HUES48 (cell line): ENCODE measurements at regions not wholly inside any gene's neighbourhood (a gene's known extent, or its start where the extent isn't known, plus 50 kb on each side); places are given as distances from the start of the nearest gene placed in this dataset.

Experiments
- H3K27ac ChIP-seq: one replicate; pipeline ENCODE4 v1.7.0; 2013; ENCODE audit warnings: low read depth, low read length, inconsistent platforms
- H3K27me3 ChIP-seq: 2 replicates; pipeline ENCODE4 v1.6.1; 2013; ENCODE audit warnings: mild to moderate bottlenecking, low read length; ENCODE audit not compliant: control insufficient read depth, insufficient read depth
- H3K36me3 ChIP-seq: 2 replicates; pipeline ENCODE4 v1.6.1; 2013; ENCODE audit warnings: low read length; ENCODE audit not compliant: control insufficient read depth, insufficient read depth
- H3K4me1 ChIP-seq: 2 replicates; pipeline ENCODE4 v1.6.1; 2013; ENCODE audit warnings: mild to moderate bottlenecking, low read length; ENCODE audit not compliant: control insufficient read depth, insufficient read depth
- H3K4me3 ChIP-seq: 2 replicates; pipeline ENCODE4 v1.5.1; 2013; ENCODE audit warnings: mild to moderate bottlenecking, low read depth, low read length
- H3K9ac ChIP-seq: 2 replicates; pipeline ENCODE4 v1.6.1; 2013; ENCODE audit warnings: mild to moderate bottlenecking, low read depth, low read length, moderate library complexity
- H3K9me3 ChIP-seq: 2 replicates; pipeline ENCODE4 v1.6.1; 2013; ENCODE audit warnings: low read length; ENCODE audit not compliant: control insufficient read depth, insufficient read depth

DNA sequence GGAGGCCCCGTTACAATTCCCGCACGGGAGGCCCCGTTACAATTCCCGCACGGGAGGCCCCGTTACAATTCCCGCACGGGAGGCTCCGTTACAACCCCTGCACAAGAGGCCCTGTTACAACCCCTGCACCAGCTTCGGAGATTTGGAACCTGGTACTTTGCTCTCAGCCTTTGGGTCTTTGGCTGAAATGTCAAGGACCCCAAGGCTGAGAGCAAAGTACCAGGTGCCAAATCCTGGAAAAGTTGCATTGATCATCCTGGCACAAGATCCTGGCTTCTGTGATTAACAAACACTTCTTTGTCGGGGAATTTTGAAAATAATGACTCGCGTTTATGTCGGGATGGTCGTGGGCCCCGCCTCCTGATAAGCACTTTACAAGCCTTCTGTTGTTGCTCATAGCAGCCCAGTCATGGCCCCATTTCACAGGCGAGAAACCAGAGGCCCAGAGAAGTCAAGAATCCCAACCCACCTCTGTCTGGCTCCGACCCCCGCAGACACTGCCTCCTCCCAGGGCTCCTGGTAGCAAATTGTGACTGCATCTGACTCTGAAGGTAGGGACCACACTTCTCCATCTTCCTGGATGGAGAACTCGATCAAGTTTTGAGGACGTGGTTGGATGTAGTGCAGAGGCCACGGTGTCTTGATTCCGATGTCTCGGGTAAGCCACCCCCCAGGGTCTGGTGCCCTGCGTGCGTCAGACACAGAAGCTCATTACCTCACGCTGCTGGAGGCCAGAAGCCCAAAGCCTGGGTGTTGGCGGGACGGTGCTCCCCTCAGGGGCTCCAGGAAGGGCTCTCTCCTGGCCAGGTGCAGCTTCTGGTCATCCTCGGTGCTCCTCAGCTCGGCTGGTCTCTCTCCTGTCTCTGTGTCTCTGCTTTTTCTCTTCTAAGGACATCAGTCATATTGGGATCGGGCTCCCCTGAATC, 60.3 kb downstream of the ADRA2C start:
- H3K4me1 ChIP-seq: peaks cover 26% of the 10 kb centered on the region; the same call in 1 of the 2 replicates
- H3K27ac ChIP-seq: no peak overlapping the region

DNA sequence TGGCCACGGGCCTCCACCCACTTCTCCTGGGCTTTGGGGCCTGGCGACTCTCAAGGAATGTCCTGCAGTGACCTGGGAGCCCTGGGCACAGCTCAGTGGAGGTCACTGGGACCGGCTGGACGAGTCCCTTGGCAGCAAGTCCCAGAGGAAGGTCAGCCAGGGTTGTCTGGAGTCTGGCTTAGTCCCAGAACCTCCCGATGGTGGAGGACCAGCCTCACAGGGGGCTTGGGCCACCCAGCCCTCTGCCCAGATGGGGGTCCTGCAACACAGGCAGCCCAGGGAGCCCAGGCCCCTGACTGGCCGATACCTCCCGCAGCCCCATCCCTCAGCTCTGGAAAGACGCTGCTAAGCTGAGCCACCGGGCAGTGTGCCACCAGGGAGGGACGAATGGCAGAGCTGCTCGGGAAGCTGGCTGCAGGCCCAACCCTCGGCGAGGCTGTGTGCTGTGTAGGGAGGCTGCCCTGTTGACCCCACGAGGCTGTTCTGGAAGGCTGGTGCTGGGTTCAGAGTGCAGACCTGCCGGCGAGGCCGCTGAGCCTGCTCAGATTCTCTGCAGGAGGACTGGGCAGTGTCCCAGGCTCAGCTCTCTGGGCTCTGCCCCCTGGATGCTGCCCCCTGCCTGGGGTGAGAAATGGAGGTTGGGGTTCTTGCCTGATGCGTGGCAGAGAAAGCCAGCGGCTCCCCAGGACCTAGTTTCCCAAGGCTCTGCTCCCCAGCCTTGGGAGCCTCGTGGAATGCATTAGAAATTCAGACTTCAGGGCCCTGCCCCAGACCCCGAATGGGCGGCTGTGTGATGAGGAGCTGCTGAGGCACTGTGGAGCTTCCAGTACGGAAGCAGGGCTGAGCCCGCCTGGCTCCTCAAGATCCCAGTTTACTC, 61.7 kb downstream of the ADRA2C start:
- H3K36me3 ChIP-seq: no peaks in the 10 kb centered on the region
- H3K9me3 ChIP-seq: no peaks in the 10 kb centered on the region
- no peak overlapping the region for H3K27ac ChIP-seq
- H3K4me3 ChIP-seq: no peak overlapping the region
- H3K27me3 ChIP-seq: no peaks in the 10 kb centered on the region
- peaks cover 20% of the 10 kb centered on the region; the same call in 1 of the 2 replicates for H3K4me1 ChIP-seq
- H3K9ac ChIP-seq: no peak overlapping the region

More for the DNA sequence above, 60.3 kb downstream of the ADRA2C start:
- no peak overlapping the region for H3K4me3 ChIP-seq
- no peaks in the 10 kb centered on the region for H3K27me3 ChIP-seq
- no peaks in the 10 kb centered on the region for H3K36me3 ChIP-seq
- no peaks in the 10 kb centered on the region for H3K9me3 ChIP-seq
- H3K9ac ChIP-seq: no peak overlapping the region

DNA sequence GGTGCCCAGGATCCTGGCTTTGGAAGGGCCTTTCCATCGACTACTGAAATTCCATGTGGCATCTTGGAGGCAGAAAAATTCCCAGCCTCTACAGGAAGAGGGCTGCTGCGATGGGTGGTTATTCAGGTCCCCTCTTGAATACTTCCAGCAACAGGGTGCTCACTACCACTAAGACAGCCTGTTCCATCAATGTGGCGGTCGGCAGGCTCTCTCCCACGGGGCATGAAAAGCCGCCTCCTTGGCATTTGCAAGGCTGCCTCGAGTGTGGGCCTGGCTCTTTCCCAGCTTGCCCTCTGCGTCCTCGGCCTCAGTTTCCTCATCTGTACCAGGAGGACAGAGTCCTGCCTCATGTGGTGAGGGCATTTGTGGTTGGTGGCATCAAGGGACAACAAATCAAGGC, 62.4 kb downstream of the ADRA2C start:
- Histone ChIP-seq H3K27ac (no peak overlapping the region), H3K4me1 (peaks cover 20% of the 10 kb centered on the region; the same call in 1 of the 2 replicates), H3K27me3 (no peaks in the 10 kb centered on the region), H3K36me3 (no peaks in the 10 kb centered on the region), H3K9me3 (no peaks in the 10 kb centered on the region), H3K4me3 (no peak overlapping the region), H3K9ac (no peak overlapping the region)

DNA sequence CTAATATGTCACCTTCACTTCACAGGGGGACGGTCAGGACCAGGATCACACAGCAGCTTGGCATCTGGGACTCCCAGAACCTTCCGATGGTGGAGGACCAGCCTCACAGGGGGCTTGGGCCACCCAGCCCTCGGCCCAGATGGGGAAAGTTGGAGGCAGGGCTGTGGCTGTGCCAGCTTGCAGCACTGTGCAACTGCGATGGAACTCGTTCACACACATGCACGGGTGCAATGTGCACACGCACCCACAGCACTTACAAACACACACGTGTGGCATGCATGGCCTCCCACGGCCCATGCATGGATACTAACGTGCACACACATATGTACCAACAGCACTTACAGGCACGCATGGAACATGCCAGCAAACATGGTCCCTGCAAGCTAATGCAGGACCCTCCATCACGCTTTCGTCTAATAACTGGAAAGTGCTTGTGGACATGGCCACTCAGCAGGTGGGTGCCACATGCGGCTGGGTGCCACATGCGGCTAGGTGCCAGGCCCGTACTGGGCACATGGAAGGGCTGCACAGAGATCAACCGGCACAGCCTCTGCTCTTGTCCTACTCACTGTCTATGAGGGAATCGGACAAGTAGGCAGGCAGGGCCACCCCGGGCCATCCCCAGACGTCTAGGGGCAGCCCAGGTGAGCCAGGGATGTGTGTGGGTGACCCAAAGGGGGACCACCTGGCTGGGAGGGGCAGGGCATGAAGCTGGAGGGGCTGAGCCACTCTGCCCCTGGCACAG, 63.2 kb downstream of the ADRA2C start:
- no peak overlapping the region for H3K27ac ChIP-seq
- no peaks in the 10 kb centered on the region for H3K9me3 ChIP-seq
- peaks cover 20% of the 10 kb centered on the region; the same call in 1 of the 2 replicates for H3K4me1 ChIP-seq
- H3K27me3 ChIP-seq: no peaks in the 10 kb centered on the region
- no peaks in the 10 kb centered on the region for H3K36me3 ChIP-seq
- H3K4me3 ChIP-seq: no peak overlapping the region
- H3K9ac ChIP-seq: no peak overlapping the region

DNA sequence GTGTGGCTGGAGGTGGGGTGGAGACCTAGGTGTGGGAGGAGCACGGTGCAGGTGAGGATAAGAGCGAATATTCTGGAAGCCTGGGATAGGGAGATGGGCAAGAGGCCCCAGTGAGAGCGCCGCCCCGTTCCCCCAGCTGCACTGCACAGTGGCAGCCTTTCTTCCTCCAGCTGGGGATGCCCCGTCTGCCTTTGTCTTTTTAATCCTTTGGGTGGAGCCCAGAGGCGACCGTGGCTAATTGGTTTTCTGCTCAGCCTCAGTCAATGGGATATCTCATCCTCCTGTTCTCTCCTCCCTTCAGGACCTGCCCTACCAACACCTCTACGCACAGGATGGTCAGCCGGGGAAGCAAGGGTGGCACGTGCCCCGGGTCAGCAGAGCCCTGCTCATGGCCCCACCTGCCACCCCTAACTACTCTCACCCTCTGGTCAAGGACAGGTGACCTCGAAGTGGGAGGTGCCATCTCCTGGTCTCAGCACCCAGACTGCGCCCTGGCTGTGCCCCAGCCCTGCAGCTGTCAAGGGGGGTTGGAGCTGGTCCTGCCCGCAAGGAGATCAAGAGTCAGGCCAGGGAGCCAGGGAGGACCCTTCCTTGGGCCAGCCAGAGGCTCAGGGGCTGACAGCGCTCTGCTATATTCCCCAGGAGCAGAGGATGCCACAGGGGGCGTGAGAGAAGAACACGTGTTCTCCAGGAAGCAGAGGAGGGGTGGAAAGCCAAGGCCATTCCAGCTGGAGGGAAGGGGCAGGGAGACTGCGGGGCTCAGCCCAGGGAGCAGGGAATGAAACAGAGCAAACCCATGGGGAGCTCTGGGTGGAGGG, 64.0 kb downstream of the ADRA2C start:
- no peak overlapping the region for H3K9ac ChIP-seq
- no peaks in the 10 kb centered on the region; the same call in 1 of the 2 replicates for H3K27me3 ChIP-seq
- peaks cover 23% of the 10 kb centered on the region; the same call in 1 of the 2 replicates for H3K4me1 ChIP-seq
- no peak overlapping the region for H3K27ac ChIP-seq
- no peaks in the 10 kb centered on the region for H3K36me3 ChIP-seq
- H3K9me3 ChIP-seq: no peaks in the 10 kb centered on the region
- no peak overlapping the region for H3K4me3 ChIP-seq

DNA sequence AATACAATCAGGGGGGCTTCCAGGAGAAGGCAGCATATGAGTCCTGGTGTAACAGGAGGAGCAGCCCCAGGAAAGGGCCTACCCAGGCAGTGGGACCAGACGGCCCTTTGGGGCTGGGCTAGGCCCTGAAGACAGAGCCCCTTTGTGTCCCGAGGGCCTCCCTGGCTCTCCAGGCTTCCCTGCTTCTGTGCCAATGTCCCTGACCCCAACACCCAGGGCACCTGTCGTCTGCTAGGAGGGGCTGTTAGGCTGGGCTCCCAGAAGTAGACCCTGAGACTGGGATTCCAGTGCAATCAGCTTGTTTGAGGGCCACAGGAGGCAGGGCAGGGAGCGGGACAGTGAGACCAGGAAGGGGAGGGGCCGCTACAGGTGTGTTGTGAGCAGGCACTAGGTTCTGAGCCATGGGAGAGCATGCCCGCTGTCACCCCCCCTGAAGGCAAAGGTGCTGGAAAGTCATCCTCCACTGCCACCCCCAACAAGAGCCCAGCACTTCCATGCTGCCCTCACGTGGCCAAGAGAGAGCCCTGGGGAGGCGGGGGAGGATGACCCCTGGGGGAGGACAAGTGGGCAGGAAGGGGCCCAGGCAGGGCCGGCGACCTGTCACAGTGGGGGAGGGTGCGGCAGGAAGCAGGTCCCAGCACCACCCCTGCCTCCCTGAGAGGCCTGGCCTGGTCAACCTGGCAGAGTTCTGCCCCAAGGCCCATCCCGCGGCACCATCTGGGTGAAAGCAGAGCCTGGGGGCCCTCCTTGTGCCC, 64.8 kb downstream of the ADRA2C start:
- peaks cover 31% of the 10 kb centered on the region for H3K4me1 ChIP-seq
- no peaks in the 10 kb centered on the region; the same call in 1 of the 2 replicates for H3K27me3 ChIP-seq
- no peak overlapping the region for H3K4me3 ChIP-seq
- H3K27ac ChIP-seq: no peak overlapping the region
- H3K9ac ChIP-seq: no peak overlapping the region
- H3K36me3 ChIP-seq: no peaks in the 10 kb centered on the region
- H3K9me3 ChIP-seq: no peaks in the 10 kb centered on the region

DNA sequence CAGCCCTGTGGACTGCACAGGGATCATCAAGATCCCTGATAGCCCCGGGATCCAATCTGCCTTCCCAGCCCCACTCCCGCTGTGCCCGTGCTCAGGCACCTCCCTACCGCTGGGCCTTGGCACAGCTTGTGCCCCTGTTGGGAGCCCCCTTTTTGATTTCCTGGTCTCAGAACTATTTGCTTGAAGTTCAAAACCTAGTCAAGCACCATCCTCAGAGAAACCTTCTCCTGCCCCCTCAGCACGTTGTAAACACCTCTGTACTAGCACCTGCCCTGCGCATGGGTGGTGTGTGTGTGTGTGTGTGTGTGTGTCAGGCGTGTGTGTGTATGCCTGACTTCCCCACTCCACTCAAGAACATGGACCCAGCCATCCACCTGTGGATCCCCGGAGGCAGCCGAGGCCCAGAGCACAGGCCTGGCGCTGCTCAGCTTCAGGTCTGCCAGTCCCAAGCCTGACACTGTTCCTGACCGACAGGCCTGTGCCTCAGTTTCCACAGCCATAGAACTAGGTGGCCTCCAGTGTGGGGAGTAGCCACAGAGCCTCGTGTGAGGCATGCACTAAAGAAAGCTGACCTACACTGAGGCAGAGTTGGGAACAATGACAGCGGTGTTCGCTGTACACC, 65.5 kb downstream of the ADRA2C start:
- Histone ChIP-seq H3K27me3 (no peaks in the 10 kb centered on the region; the same call in 1 of the 2 replicates), H3K27ac (no peak overlapping the region), H3K4me1 (peaks cover 31% of the 10 kb centered on the region)

DNA sequence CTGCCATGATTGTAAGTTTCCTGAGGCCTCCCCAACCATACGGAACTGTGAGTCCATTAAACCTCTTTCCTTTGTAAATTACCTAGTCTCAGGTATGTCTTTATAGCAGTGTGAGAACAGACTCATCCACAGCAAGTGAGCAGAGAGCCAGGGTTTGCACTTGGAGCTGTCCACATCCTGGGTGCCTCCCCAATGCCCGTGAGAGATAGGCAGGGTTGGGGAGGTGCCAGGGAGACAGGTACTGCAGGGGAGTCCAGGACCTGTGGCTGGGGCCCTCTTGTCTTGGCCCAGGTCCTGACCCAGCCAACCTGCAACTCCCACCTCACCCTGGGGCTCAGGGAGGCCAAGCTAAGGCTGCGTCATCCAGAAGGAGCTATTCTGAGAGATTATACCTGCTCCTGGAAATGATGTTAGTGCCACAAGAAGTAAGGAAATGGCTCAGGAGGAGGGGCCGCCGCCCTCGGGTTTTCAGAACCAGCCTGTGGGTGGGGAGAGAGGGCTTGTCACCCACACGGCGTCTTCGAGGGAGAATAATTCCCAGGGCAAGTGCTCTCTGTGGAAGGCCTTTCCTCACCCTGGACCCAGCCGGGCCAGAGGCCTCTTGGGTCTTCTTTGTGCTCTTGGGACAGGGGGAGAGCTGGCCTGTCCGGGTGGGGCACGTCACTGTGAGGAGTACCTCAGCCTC, 66.5 kb downstream of the ADRA2C start:
- Histone ChIP-seq H3K9ac (no peak overlapping the region), H3K36me3 (no peaks in the 10 kb centered on the region), H3K4me1 (peaks cover 31% of the 10 kb centered on the region), H3K9me3 (no peaks in the 10 kb centered on the region), H3K4me3 (no peak overlapping the region), H3K27me3 (no peaks in the 10 kb centered on the region; the same call in 1 of the 2 replicates), H3K27ac (no peak overlapping the region)

More for the DNA sequence above, 65.5 kb downstream of the ADRA2C start:
- H3K36me3 ChIP-seq: no peaks in the 10 kb centered on the region
- H3K9me3 ChIP-seq: no peaks in the 10 kb centered on the region
- no peak overlapping the region for H3K9ac ChIP-seq
- no peak overlapping the region for H3K4me3 ChIP-seq
